Erythroblast (primary cell): ENCODE measurements at regions not wholly inside any gene's neighbourhood (a gene's known extent, or its start where the extent isn't known, plus 50 kb on each side); places are given as distances from the start of the nearest gene placed in this dataset.

Experiments
- DNase-seq, 2 experiments: peaks; one replicate each; lab custom pipeline; 2025; lab: John Stamatoyannopoulos, UW
- GATA1 ChIP-seq: IDR thresholded peaks from 2 replicates; pipeline ENCODE4 v1.6.1; 2011; ENCODE audit warnings: low read depth, mild to moderate bottlenecking, control low read depth, low read length, moderate library complexity
- POLR2A ChIP-seq: IDR thresholded peaks from 2 replicates; pipeline ENCODE4 v1.6.1; 2011; ENCODE audit warnings: mild to moderate bottlenecking, low read length

- peak; percentile 56 to 67 for DNase-seq
- TF ChIP-seq POLR2A (no peak), GATA1 (no peak)
Observed at GRCh38 chr1:185681034-185681633, 53.1 kb upstream of the HMCN1 start.

GRCh38 chr1:185680453-185680852, 53.7 kb upstream of the HMCN1 start:
- no peak for DNase-seq
- TF ChIP-seq POLR2A (no peak), GATA1 (no peak)

- no peak for DNase-seq
- TF ChIP-seq GATA1 (no peak), POLR2A (no peak)
Observed at GRCh38 chr1:185679220-185679619, 55.0 kb upstream of the HMCN1 start.

DNA sequence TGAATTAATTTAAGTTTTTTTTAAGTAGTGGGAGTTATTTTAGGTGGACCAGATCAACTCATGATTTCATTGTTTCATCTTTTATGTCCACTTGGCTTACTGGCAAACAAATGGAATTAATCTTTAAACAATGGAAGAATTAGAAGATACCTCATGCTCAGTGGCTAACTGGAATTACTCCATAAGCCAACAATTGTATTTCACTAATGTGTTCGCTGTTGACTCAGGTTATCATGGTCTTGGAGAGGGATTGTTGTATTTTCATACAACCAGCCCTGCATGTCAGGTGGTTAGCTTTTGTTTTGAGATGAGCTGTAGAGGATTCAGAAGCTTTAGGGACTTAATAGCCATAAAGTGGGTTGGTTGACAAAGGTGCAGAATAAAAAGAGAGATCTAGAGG, 57.2 kb upstream of the HMCN1 start:
- TF ChIP-seq POLR2A (no peak), GATA1 (no peak)
- DNase-seq: no peak

- no peak for DNase-seq
Observed at GRCh38 chr1:185674201-185674600, 60.0 kb upstream of the HMCN1 start.

DNA sequence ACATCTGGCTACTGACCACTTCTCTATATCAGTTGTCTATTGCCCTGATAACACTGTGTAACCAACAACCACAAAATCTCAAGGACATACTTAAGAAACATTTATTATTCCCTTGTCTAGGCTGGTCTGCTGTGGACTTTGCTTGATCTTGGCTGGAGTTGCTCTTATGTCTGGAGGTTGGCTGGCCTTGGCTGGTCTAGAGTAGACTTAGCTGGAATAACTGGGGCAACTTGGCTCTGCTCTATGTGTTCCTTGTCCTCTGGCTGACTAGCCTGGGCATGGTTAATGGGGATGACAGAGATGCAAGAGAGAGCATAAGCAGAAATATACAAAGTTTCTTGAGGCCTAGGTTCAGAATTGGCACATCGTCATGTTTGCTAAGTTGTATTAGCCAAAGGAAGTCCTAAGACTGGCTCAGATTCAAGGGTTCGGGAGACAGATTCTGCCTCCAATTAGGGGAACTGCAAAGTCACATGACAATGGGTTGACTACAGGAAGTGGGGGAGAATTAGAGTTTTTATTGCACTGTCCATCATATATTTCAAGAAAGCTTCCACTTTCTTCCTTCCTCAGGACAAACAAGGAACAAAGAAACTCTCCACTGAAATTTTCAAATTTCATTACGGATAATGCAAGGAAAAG, 61.4 kb upstream of the HMCN1 start:
- no peak for TF ChIP-seq GATA1
- TF ChIP-seq POLR2A: no peak
- no peak for DNase-seq

More at GRCh38 chr1:185674201-185674600, 60.0 kb upstream of the HMCN1 start:
- TF ChIP-seq POLR2A (no peak), GATA1 (no peak)

DNA sequence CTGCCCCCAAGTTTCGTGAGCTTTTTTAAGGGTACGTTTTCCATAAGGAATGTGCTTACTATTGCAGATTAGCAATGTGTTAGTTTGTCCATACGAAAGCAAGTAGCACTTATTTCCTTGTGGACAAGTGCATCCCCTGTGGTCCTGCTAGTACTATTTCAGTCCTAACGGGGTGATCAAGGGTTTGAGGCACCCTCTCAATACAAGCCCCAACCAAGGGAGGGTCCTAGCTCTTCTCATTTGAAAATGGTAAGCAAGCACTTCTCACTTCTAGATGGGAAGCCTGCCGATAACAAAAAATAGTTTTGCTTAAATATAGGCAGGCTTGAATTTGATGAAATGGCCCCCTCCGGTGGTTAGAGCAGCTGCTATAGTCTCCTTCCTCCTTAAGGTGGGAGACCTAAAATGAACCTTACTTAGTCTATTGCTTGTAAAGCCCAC, 64.0 kb upstream of the HMCN1 start:
- DNase-seq: peak; percentile 19 to 24
- TF ChIP-seq GATA1: no peak

DNA sequence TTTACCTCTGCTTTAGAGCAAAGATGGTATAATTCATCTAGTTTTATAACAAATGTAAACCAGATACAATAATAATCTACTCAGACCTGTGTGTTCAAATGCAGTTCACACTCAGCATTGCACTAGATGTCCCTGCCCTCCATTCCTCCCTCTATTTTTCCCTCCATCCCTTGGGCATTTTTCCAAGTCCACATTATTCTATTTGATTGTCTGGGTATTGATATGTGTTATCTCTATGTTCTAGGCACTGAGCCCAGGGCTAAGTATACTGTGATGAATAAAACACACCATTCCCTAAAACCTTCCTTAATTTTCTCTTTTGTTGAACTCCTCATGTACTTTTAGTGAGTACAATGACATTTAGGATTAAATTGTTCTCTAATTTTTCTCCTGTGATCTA, 66.2 kb upstream of the HMCN1 start:
- DNase-seq: no peak
- TF ChIP-seq GATA1: no peak

DNA sequence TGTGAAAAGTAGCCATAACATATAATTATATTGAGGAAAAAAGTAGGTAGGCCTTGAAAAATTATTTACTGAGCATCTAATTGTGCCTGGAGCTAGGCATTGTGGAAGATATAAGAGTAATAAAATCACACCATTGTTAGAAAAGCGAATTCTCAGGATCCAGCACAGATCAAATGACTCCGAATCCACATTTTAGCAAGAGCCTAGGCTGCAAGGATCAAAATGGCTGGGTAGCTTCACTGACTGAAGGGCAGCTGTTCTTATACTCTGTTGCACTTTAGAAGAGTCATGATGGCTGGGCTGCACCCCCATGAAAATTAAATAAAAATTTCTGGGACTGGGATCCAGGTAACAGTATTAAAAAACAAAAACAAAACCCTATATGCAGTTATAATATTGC, 67.6 kb upstream of the HMCN1 start:
- TF ChIP-seq GATA1 (no peak), POLR2A (no peak)
- DNase-seq: no peak

DNA sequence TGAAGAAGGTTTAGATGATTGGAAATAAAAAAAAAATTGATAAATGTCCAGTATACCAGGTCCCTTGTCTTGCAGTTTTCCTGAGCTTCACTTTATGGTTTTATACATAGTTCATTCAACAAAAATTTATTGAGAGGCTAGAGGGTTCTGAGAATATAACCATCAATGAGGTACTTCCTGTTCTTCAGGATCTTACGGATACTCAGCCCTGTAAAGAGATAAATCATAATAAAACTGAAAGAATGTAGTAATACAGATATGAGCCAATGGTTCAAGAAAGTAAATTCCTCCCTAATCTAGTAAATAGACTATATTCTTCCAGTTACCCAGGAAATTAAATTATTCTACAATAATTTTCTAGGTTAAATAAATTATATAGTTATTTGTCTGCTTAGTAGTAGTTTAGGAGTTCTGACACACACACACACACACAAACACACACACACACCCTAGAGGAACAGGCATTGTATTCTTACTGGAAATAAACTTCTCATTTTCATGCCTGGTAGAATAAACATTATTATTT, 70.4 kb upstream of the HMCN1 start:
- no peak for TF ChIP-seq POLR2A
- no peak for TF ChIP-seq GATA1
- DNase-seq: no peak

DNA sequence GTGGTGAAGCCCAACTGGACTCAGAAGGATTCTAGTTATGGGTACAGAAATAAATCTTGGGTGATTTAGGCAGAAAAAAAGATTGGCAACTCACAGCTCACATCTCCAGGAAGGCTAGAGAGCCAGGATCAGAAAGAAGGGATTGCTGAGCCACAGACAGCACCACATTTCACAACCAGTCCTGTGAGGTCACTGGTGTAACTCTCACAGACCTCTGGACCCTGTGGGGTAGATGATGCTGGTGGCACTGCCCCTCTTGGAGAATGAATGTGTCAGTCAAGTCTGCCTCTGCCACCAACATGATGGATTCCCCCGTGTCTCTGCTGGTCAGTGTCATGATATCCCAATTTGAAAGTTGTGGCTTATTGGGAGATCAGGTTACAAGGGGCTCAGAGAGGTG, 70.9 kb upstream of the HMCN1 start:
- TF ChIP-seq GATA1 (no peak), POLR2A (no peak)
- DNase-seq: no peak

GRCh38 chr1:185661971-185662370, 72.2 kb upstream of the HMCN1 start:
- no peak for DNase-seq
- no peak for TF ChIP-seq GATA1
- TF ChIP-seq POLR2A: no peak

DNA sequence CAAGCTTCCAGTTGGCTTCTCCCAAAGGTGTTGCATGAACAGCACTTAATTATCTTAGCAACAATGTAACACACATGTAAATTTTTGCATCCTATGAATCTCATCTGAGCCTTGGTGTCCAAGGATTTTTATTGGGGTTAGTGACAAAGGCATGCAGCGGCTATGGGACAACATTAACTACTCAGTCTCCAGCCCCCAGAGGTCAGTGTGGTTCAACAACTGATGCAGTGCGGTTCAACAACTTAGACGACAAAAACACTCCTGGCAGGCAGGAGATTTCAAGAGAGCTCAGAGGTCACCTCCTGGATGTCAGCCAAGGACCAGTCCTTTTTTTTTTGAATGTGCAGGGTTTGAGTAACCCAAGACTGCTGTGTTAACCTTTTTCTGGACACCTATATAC, 77.5 kb upstream of the HMCN1 start:
- TF ChIP-seq GATA1: no peak
- no peak for DNase-seq

DNA sequence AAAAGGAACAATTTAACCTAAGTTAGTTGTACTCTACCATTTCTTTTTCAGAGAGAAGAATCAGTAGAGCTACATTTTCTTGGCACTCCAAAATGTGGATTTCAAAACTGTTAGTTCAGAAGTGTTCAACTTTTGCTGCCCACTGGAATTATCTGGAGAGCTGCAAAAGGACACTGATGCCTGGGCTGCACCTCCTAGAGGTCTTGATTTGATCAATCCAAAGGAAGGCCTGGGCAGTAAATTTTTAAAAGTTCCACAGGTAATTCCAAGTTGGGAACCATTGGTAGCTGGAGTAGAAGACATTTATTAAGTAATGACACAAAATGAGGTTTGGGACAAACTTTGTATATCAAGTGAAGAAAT, 79.3 kb upstream of the HMCN1 start:
- no peak for TF ChIP-seq POLR2A
- TF ChIP-seq GATA1: no peak
- DNase-seq: no peak

GRCh38 chr1:185654199-185654951, 79.8 kb upstream of the HMCN1 start:
- no peak for DNase-seq
- TF ChIP-seq POLR2A (no peak), GATA1 (no peak)
